CD4-positive, alpha-beta T cell treated with Interleukin-6 at 100 ng/mL for 8 hours (primary cell): ENCODE measurements at regions not wholly inside any gene's neighbourhood (a gene's known extent, or its start where the extent isn't known, plus 50 kb on each side); places are given as distances from the start of the nearest gene placed in this dataset.

ENCODE experiments used
- DNase-seq: peaks from one replicate; pipeline ENCODE4 v3.0.0-alpha.2; 2020; ENCODE audit warnings: mixed read lengths, low spot score

- DNase-seq, result no peak
Measured at GRCh38 chr9:113787871-113788270, 88.2 kb upstream of the ZNF618 start.

- no peak for DNase-seq
Measured at GRCh38 chr9:113788616-113789330, 87.3 kb upstream of the ZNF618 start.

- no peak for DNase-seq
Measured at GRCh38 chr9:113790093-113790492, 86.0 kb upstream of the ZNF618 start.

- no peak for DNase-seq
Measured at GRCh38 chr9:113793558-113793957, 82.6 kb upstream of the ZNF618 start.

- DNase-seq, result no peak
Measured at GRCh38 chr9:113794721-113795120, 81.4 kb upstream of the ZNF618 start.

- no peak for DNase-seq
Measured at GRCh38 chr9:113795811-113796392, 80.2 kb upstream of the ZNF618 start.

- no peak for DNase-seq
Measured at GRCh38 chr9:113796646-113797426, 79.3 kb upstream of the ZNF618 start.

GRCh38 chr9:113798062-113799030 lies 77.8 kb upstream of the ZNF618 start:
- no peak for DNase-seq

- no peak for DNase-seq
Measured at GRCh38 chr9:113800276-113800675, 75.8 kb upstream of the ZNF618 start.

GRCh38 chr9:113803811-113804589 lies 72.1 kb upstream of the ZNF618 start:
- DNase-seq, result no peak

- DNase-seq, result no peak
Measured at GRCh38 chr9:113805486-113806132, 70.5 kb upstream of the ZNF618 start.

- peak; percentile 32 for DNase-seq
Measured at GRCh38 chr9:113807173-113808061, 68.7 kb upstream of the ZNF618 start.

- DNase-seq, result no peak
Measured at GRCh38 chr9:113808391-113809358, 67.4 kb upstream of the ZNF618 start.

- no peak for DNase-seq
Measured at GRCh38 chr9:113817171-113817570, 58.9 kb upstream of the ZNF618 start.

GRCh38 chr9:113818391-113818790 lies 57.7 kb upstream of the ZNF618 start:
- DNase-seq, result no peak

GRCh38 chr9:113822315-113822714 lies 53.8 kb upstream of the ZNF618 start:
- no peak for DNase-seq

- no peak for DNase-seq
Measured at GRCh38 chr9:113823421-113823820, 52.7 kb upstream of the ZNF618 start.
